Osteocyte (in vitro differentiated cells): ENCODE measurements at regions not wholly inside any gene's neighbourhood (a gene's known extent, or its start where the extent isn't known, plus 50 kb on each side); places are given as distances from the start of the nearest gene placed in this dataset.

Experiments used
- DNase-seq: peaks from one replicate; pipeline ENCODE4 v3.0.0; 2021; ENCODE audit warnings: mixed read lengths; ENCODE audit not compliant: unreplicated experiment; ENCODE audit errors: extremely low spot score
- H3K27ac Mint-ChIP-seq: one replicate; pipeline ENCODE4 v1.8.0; 2021; ENCODE audit warnings: mild to moderate bottlenecking, mixed read lengths; ENCODE audit not compliant: unreplicated experiment
- H3K27me3 Mint-ChIP-seq: one replicate; pipeline ENCODE4 v1.8.0; 2021; ENCODE audit warnings: mixed read lengths; ENCODE audit not compliant: unreplicated experiment
- H3K36me3 Mint-ChIP-seq: one replicate; pipeline ENCODE4 v1.8.0; 2021; ENCODE audit warnings: mixed read lengths; ENCODE audit not compliant: unreplicated experiment
- H3K4me1 Mint-ChIP-seq: one replicate; pipeline ENCODE4 v1.8.0; 2021; ENCODE audit warnings: mixed read lengths; ENCODE audit not compliant: unreplicated experiment
- H3K4me3 Mint-ChIP-seq: one replicate; pipeline ENCODE4 v1.8.0; 2021; ENCODE audit warnings: mild to moderate bottlenecking, moderate library complexity, mixed read lengths; ENCODE audit not compliant: unreplicated experiment
- H3K9me3 Mint-ChIP-seq: one replicate; pipeline ENCODE4 v1.8.0; 2021; ENCODE audit warnings: mixed read lengths; ENCODE audit not compliant: unreplicated experiment
- TF ChIP-seq, protein P1 (sequence below): fragments of 200-600 bp; sonication (generic); IDR thresholded peaks from 2 replicates; pipeline ENCODE4 v1.5.0; 2021; ENCODE audit warnings: antibody characterized with exemption, mild to moderate bottlenecking, moderate library complexity

DNA sequence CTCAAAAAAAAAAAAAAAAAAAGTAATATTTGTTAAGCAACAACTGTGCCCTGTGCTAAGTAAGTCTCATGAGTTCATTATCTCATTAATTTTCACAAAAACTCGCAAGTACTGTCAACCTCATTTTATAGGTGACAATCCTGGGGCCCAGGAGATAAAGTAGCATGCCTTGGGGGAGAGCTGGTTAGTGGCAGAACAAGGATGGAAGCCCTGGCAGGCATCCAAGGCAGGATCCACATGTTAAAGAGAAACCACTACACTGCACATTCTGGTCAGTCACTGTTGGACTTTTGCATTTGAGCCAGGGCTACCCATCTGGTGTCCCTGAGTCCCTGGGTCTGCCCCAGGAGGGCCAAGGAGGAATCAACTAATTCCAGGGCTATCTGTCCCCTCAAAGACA, 54.6 kb downstream of the ZFP36L2 start:
- no peak for DNase-seq
- Mint-ChIP-seq H3K4me3 (no peak overlapping the region), H3K27ac (peak overlapping the region; percentile 54), H3K36me3 (no peaks in the 10 kb centered on the region), H3K27me3 (no peaks in the 10 kb centered on the region), H3K9me3 (no peaks in the 10 kb centered on the region), H3K4me1 (peaks cover 40% of the 10 kb centered on the region)
- TF ChIP-seq, protein P1, sequence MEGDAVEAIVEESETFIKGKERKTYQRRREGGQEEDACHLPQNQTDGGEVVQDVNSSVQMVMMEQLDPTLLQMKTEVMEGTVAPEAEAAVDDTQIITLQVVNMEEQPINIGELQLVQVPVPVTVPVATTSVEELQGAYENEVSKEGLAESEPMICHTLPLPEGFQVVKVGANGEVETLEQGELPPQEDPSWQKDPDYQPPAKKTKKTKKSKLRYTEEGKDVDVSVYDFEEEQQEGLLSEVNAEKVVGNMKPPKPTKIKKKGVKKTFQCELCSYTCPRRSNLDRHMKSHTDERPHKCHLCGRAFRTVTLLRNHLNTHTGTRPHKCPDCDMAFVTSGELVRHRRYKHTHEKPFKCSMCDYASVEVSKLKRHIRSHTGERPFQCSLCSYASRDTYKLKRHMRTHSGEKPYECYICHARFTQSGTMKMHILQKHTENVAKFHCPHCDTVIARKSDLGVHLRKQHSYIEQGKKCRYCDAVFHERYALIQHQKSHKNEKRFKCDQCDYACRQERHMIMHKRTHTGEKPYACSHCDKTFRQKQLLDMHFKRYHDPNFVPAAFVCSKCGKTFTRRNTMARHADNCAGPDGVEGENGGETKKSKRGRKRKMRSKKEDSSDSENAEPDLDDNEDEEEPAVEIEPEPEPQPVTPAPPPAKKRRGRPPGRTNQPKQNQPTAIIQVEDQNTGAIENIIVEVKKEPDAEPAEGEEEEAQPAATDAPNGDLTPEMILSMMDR, result no peak

- TF ChIP-seq, protein P1, result no peak
- peaks cover 37% of the 10 kb centered on the region for H3K4me1 Mint-ChIP-seq
- no peak overlapping the region for H3K27ac Mint-ChIP-seq
Observed at GRCh38 chr2:43170405-43171105, 55.9 kb downstream of the ZFP36L2 start.

DNA sequence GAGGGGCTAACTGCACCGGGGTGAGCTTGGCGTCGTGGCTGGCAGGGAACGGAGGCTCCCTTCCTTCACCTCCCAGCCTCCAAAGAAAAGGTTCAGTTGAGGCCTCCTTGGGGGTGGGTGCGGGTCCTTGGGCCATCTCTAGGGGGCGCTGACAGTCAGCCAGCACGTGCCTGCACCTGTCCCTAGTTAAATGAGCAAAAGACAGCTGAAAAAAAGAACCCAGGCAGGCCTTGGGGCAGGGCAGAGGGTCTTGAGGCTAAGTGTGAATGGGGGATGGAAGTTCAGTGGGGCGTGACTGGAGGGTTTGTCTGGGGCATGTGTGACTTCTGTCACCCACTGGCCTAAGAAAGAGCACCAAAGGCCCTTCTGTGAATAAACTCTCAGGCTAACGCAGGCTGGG, 56.4 kb downstream of the ZFP36L2 start:
- TF ChIP-seq, protein P1, result peak; percentile 46
- peaks cover 37% of the 10 kb centered on the region for H3K4me1 Mint-ChIP-seq
- DNase-seq, result no peak
- no peak overlapping the region for H3K4me3 Mint-ChIP-seq
- H3K27ac Mint-ChIP-seq, result no peak overlapping the region
- H3K27me3 Mint-ChIP-seq, result no peaks in the 10 kb centered on the region
- no peaks in the 10 kb centered on the region for H3K36me3 Mint-ChIP-seq
- no peaks in the 10 kb centered on the region for H3K9me3 Mint-ChIP-seq

More at GRCh38 chr2:43170405-43171105, 55.9 kb downstream of the ZFP36L2 start:
- Mint-ChIP-seq H3K4me3 (no peak overlapping the region), H3K27me3 (no peaks in the 10 kb centered on the region), H3K36me3 (no peaks in the 10 kb centered on the region), H3K9me3 (no peaks in the 10 kb centered on the region)
- DNase-seq, result no peak

DNA sequence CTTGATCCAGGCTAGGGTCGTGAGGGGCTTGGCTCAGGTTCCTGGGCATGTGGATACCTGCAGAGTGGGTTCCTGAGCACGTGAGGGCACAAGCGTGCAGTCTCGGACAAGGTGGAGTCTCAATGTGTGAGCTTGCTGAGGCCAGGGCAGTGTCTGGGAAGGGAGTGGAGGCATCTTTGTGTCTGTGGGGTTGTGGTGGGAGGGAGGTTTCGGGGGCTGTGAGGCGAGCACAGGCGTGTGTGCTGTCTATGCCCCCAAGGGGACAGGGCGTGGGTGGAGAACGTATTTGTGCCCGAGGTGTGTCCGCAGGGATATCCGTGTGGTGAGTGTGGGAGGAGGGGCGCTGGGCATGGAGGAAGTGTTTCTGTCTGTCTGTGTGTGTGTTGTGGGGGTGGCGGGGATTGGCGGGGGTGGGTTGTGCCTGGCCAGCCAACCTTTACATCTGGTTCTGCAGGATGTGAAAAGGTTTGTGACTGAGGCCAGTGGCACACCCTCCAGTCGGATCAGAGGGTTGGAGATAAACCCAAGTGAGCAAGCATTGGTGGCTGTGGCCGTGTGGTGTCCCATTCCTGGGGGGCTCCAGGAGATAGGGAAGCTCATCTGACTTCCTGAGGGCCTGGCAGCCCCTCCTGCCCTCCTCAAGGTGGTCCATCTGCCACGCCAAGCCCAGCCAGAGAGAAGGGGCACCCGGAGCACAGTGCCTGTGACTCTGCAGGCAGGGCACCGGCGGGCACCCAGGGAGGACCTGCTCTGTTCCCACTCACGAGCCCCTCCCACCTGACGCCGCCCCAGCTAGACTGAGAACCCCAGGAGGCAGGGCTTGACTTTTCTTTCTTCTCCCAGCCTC, 57.1 kb downstream of the ZFP36L2 start:
- Mint-ChIP-seq H3K4me3 (no peak overlapping the region), H3K27me3 (no peaks in the 10 kb centered on the region), H3K27ac (peak overlapping the region; percentile 73), H3K9me3 (no peaks in the 10 kb centered on the region), H3K36me3 (no peaks in the 10 kb centered on the region), H3K4me1 (peaks cover 30% of the 10 kb centered on the region)
- TF ChIP-seq, protein P1, result no peak
- no peak for DNase-seq

GRCh38 chr2:43168016-43168369, 58.4 kb downstream of the ZFP36L2 start:
- Mint-ChIP-seq H3K27ac (peak overlapping the region; percentile 73), H3K36me3 (no peaks in the 10 kb centered on the region), H3K27me3 (no peaks in the 10 kb centered on the region), H3K4me1 (peaks cover 23% of the 10 kb centered on the region), H3K9me3 (no peaks in the 10 kb centered on the region), H3K4me3 (no peak overlapping the region)
- TF ChIP-seq, protein P1, result no peak
- no peak for DNase-seq
